Suprapubic skin (tissue), 4 donors: ENCODE measurements at regions not wholly inside any gene's neighbourhood (a gene's known extent, or its start where the extent isn't known, plus 50 kb on each side); places are given as distances from the start of the nearest gene placed in this dataset.

Experiments used
- POLR2A ChIP-seq, 2 donors: fragments of 450-650 bp; IDR thresholded peaks; one replicate each; pipeline ENCODE4 v1.6.1; 2017; ENCODE audit warnings: antibody characterized with exemption in 2 of 2, mild to moderate bottlenecking in 2 of 2, moderate library complexity in 2 of 2
- POLR2AphosphoS5 ChIP-seq, 3 donors: sonication (generic); formaldehyde crosslinking; IDR thresholded peaks; one replicate each; pipeline ENCODE4 v1.6.1; 2017; ENCODE audit warnings: antibody characterized with exemption in 3 of 3
- TF ChIP-seq, protein P1 (sequence below), 2 donors: fragments of 200-600 bp in 1 of 2; fragments of 450-650 bp in 1 of 2; sonication (generic) in 1 of 2; IDR thresholded peaks; one replicate each; pipeline ENCODE4 v1.5.1; 2016 to 2019; ENCODE audit warnings: antibody characterized with exemption in 2 of 2, mild to moderate bottlenecking in 1 of 2, moderate library complexity in 1 of 2

DNA sequence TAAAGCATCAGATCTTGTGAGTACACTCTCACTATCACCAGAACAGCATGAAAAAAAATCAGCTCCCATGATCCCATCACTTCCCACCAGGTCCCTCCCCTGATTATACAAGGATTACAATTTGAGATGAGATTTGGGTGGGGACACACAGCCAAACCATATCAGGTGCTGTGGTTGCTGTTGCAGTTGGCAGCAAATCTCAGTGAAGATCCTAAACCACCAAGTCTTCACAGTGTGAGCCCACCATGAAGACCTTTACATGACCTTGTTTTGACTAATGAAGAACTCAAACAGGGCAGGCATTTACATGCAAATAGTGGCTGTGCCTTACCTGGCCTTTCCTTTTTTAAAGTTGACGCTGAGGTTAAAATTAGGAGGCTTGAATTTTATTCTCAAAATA lies 242.6 kb downstream of the ACTR3B start:
- TF ChIP-seq, protein P1, sequence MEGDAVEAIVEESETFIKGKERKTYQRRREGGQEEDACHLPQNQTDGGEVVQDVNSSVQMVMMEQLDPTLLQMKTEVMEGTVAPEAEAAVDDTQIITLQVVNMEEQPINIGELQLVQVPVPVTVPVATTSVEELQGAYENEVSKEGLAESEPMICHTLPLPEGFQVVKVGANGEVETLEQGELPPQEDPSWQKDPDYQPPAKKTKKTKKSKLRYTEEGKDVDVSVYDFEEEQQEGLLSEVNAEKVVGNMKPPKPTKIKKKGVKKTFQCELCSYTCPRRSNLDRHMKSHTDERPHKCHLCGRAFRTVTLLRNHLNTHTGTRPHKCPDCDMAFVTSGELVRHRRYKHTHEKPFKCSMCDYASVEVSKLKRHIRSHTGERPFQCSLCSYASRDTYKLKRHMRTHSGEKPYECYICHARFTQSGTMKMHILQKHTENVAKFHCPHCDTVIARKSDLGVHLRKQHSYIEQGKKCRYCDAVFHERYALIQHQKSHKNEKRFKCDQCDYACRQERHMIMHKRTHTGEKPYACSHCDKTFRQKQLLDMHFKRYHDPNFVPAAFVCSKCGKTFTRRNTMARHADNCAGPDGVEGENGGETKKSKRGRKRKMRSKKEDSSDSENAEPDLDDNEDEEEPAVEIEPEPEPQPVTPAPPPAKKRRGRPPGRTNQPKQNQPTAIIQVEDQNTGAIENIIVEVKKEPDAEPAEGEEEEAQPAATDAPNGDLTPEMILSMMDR (IDR thresholded peaks at IDR 0.05), result no peak
- TF ChIP-seq POLR2AphosphoS5 (IDR thresholded peaks at IDR 0.05) (no peak), POLR2A (IDR thresholded peaks at IDR 0.05) (no peak)
